ENCODE measurements at regions not wholly inside any gene's neighbourhood (a gene's known extent, or its start where the extent isn't known, plus 50 kb on each side); places are given as distances from the start of the nearest gene placed in this dataset.

DNA sequence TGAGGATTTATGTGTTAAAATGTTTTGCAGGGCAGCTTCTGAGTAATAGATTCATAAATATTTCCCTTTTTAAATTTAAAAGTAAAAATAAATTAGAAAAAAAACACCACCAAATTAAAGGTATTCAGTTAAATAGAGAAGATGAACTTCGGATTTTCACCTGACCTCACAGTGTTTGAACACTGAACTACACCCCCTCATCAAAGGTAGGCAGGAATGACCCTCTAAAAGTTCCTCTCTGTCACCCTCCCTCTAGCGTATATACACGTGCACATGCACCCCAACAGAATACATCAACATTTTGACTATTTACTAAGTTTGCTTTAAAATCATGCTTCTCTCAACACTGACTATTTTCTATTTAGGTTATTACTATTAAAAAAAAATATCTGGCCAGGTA is 528.3 kb downstream of the QKI start:
- TF ChIP-seq CTCF (CRISPR knock-in tag; IDR thresholded peaks at IDR 0.05) (no peak), POLR2A (IDR thresholded peaks at IDR 0.05; ENCODE audit: insufficient read depth in 1 of 2, low read depth in 2 of 2, low read length in 2 of 2) (no peak), ZNF510 (CRISPR knock-in tag; IDR thresholded peaks at IDR 0.05; ENCODE audit: low read depth) (no peak), SP4 (CRISPR knock-in tag; IDR thresholded peaks at IDR 0.05) (no peak), SMARCC2 (IDR thresholded peaks at IDR 0.05) (no peak), TARDBP (CRISPR knock-in tag; IDR thresholded peaks at IDR 0.05) (no peak), EZH2 (conservative IDR thresholded peaks at IDR 0.05; ENCODE audit: low read depth, low read length) (no peak), MAFK (conservative IDR thresholded peaks at IDR 0.05 in 1 of 2, IDR thresholded peaks at IDR 0.05 in 1 of 2; ENCODE audit: low read length in 2 of 2) (no peak), SMAD3 (CRISPR knock-in tag; IDR thresholded peaks at IDR 0.05) (no peak), DPF2 (CRISPR knock-in tag; IDR thresholded peaks at IDR 0.05; ENCODE audit: borderline replicate concordance, low read depth) (no peak)
- TF ChIP-seq, protein P1, sequence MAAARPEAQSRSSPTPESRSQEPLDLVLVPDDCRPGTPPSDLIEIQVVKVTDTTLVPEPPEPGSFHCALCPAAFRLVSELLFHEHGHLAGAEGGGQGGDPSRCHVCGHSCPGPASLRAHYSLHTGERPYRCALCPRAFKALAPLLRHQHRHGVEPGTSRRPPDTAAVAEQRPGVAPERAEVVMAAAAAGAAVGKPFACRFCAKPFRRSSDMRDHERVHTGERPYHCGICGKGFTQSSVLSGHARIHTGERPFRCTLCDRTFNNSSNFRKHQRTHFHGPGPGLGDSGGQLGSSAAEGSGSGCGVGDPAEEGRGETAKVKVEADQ (CRISPR knock-in tag; IDR thresholded peaks at IDR 0.05; ENCODE audit: borderline replicate concordance), result no peak
- TF ChIP-seq, protein P2, sequence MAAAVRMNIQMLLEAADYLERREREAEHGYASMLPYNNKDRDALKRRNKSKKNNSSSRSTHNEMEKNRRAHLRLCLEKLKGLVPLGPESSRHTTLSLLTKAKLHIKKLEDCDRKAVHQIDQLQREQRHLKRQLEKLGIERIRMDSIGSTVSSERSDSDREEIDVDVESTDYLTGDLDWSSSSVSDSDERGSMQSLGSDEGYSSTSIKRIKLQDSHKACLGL (CRISPR knock-in tag; IDR thresholded peaks at IDR 0.05), result no peak

Measured in HepG2 (cell line).